Prostate gland (tissue), 2 donors: ENCODE measurements at regions not wholly inside any gene's neighbourhood (a gene's known extent, or its start where the extent isn't known, plus 50 kb on each side); places are given as distances from the start of the nearest gene placed in this dataset.

Experiments used
- DNase-seq: peaks from one replicate; pipeline ENCODE4 v3.0.0-alpha.2; 2019; ENCODE audit warnings: low spot score
- H3K27ac ChIP-seq, 2 donors: fragments of 200-600 bp; sonication (generic); 2 replicates each; pipeline ENCODE4 v1.5.1; 2017 to 2019
- H3K27me3 ChIP-seq: fragments of 200-600 bp; sonication (generic); replicated peaks from 2 replicates; pipeline ENCODE4 v1.5.1; 2019; ENCODE audit not compliant: insufficient read depth
- H3K36me3 ChIP-seq, 2 donors: fragments of 200-600 bp; sonication (generic); 1 replicate in 1 of 2; 2 replicates in 1 of 2; pipeline versions ENCODE4 v1.5.1 to v1.8.1; 2017 to 2019
- H3K4me1 ChIP-seq: fragments of 200-600 bp; sonication (generic); replicated peaks from 2 replicates; pipeline ENCODE4 v1.5.1; 2019
- H3K4me3 ChIP-seq, 2 donors: fragments of 200-600 bp; sonication (generic); 2 replicates each; pipeline ENCODE4 v1.5.1; 2017 to 2019
- H3K9me3 ChIP-seq: fragments of 200-600 bp; sonication (generic); 2 replicates; pipeline ENCODE4 v1.5.1; 2017
- CTCF ChIP-seq, 4 experiments: fragments of 200-600 bp in 2 of 4; fragments of 450-650 bp in 2 of 4; sonication (generic) in 2 of 4; IDR thresholded peaks; 1 replicate in 3 of 4; 2 replicates in 1 of 4; pipeline ENCODE4 v1.5.1; 2016 to 2019; ENCODE audit warnings: antibody characterized with exemption in 4 of 4, mild to moderate bottlenecking in 2 of 4, moderate library complexity in 2 of 4
- POLR2A ChIP-seq: fragments of 450-650 bp; IDR thresholded peaks from one replicate; pipeline ENCODE4 v1.6.1; 2016; ENCODE audit warnings: antibody characterized with exemption, mild to moderate bottlenecking
- POLR2AphosphoS5 ChIP-seq: sonication (generic); formaldehyde crosslinking; IDR thresholded peaks from one replicate; pipeline ENCODE4 v1.6.1; 2017; ENCODE audit warnings: antibody characterized with exemption
- WGBS: methylation state at CpG from one replicate; pipeline ENCODE4 v1.1.5; 2018; 5-methylcytosine and 5-hydroxymethylcytosine counted together
- intact Hi-C: fragments of 100-400 bp; cut with DNase I; formaldehyde crosslinking; loops from one replicate; pipeline ENCODE4 v1.14.2; 2022

GRCh38 chr2:118339386-118339785 is 251.1 kb downstream of the INSIG2 start:
- Histone ChIP-seq H3K27ac (no peak overlapping the region), H3K36me3 (no peaks in the 10 kb centered on the region), H3K4me1 (no peaks in the 10 kb centered on the region), H3K9me3 (no peaks in the 10 kb centered on the region), H3K4me3 (no peak overlapping the region), H3K27me3 (no peaks in the 10 kb centered on the region)
- intact Hi-C loops, result no loop called here
- 96% methylated on average over 1 of the region's 1 CpG for WGBS
- no peak for TF ChIP-seq POLR2A
- no peak for TF ChIP-seq CTCF (IDR thresholded peaks at IDR 0.05)
- no peak for TF ChIP-seq POLR2AphosphoS5
- DNase-seq, result no peak

- DNase-seq, result no peak
- no peak overlapping the region for H3K4me3 ChIP-seq
- H3K36me3 ChIP-seq, result no peaks in the 10 kb centered on the region
- H3K27ac ChIP-seq, result no peak overlapping the region
- TF ChIP-seq CTCF (IDR thresholded peaks at IDR 0.05) (no peak), POLR2A (no peak), POLR2AphosphoS5 (no peak)
- no peaks in the 10 kb centered on the region for H3K27me3 ChIP-seq
- H3K9me3 ChIP-seq, result no peaks in the 10 kb centered on the region
- intact Hi-C loops, result no loop called here
- no peaks in the 10 kb centered on the region for H3K4me1 ChIP-seq
These were observed 245.4 kb downstream of the INSIG2 start for GRCh38 chr2:118333664-118334063.

GRCh38 chr2:118325321-118325955 is 237.2 kb downstream of the INSIG2 start:
- no peaks in the 10 kb centered on the region for H3K27me3 ChIP-seq
- no peak for TF ChIP-seq POLR2A
- TF ChIP-seq CTCF (IDR thresholded peaks at IDR 0.05), result no peak
- TF ChIP-seq POLR2AphosphoS5, result no peak
- H3K36me3 ChIP-seq, result no peaks in the 10 kb centered on the region
- no peaks in the 10 kb centered on the region for H3K4me1 ChIP-seq
- intact Hi-C loops, result no loop called here
- no peak for DNase-seq
- WGBS, result 58% methylated on average over 6 of the region's 6 CpGs
- H3K27ac ChIP-seq, result no peak overlapping the region
- no peaks in the 10 kb centered on the region for H3K9me3 ChIP-seq
- H3K4me3 ChIP-seq, result no peak overlapping the region

- intact Hi-C loops, result no loop called here
- DNase-seq, result no peak
- H3K27me3 ChIP-seq, result no peaks in the 10 kb centered on the region
- no peaks in the 10 kb centered on the region for H3K4me1 ChIP-seq
- TF ChIP-seq POLR2A (no peak), POLR2AphosphoS5 (no peak), CTCF (IDR thresholded peaks at IDR 0.05) (no peak)
- H3K36me3 ChIP-seq, result no peaks in the 10 kb centered on the region
- H3K9me3 ChIP-seq, result no peaks in the 10 kb centered on the region
- no peak overlapping the region for H3K27ac ChIP-seq
- no peak overlapping the region for H3K4me3 ChIP-seq
- WGBS, result 85% methylated on average over 2 of the region's 2 CpGs
These were observed 234.1 kb downstream of the INSIG2 start for GRCh38 chr2:118322406-118322805.

- intact Hi-C loops, result no loop called here
- no peak overlapping the region for H3K27ac ChIP-seq
These were observed 233.3 kb downstream of the INSIG2 start for GRCh38 chr2:118321432-118322105.

More at GRCh38 chr2:118321432-118322105, 233.3 kb downstream of the INSIG2 start:
- Histone ChIP-seq H3K4me3 (no peak overlapping the region), H3K9me3 (no peaks in the 10 kb centered on the region), H3K27me3 (no peaks in the 10 kb centered on the region), H3K4me1 (no peaks in the 10 kb centered on the region), H3K36me3 (no peaks in the 10 kb centered on the region)
- TF ChIP-seq CTCF (IDR thresholded peaks at IDR 0.05) (no peak), POLR2AphosphoS5 (no peak), POLR2A (no peak)
- WGBS, result 44% methylated on average over 5 of the region's 5 CpGs
- DNase-seq, result no peak
